ENCODE measurements at regions not wholly inside any gene's neighbourhood (a gene's known extent, or its start where the extent isn't known, plus 50 kb on each side); places are given as distances from the start of the nearest gene placed in this dataset.

- TF ChIP-seq EZH2phosphoT487 (IDR thresholded peaks at IDR 0.05; ENCODE audit: borderline replicate concordance, low read depth, low read length), result no peak
- TF ChIP-seq, protein P1, sequence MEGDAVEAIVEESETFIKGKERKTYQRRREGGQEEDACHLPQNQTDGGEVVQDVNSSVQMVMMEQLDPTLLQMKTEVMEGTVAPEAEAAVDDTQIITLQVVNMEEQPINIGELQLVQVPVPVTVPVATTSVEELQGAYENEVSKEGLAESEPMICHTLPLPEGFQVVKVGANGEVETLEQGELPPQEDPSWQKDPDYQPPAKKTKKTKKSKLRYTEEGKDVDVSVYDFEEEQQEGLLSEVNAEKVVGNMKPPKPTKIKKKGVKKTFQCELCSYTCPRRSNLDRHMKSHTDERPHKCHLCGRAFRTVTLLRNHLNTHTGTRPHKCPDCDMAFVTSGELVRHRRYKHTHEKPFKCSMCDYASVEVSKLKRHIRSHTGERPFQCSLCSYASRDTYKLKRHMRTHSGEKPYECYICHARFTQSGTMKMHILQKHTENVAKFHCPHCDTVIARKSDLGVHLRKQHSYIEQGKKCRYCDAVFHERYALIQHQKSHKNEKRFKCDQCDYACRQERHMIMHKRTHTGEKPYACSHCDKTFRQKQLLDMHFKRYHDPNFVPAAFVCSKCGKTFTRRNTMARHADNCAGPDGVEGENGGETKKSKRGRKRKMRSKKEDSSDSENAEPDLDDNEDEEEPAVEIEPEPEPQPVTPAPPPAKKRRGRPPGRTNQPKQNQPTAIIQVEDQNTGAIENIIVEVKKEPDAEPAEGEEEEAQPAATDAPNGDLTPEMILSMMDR (conservative IDR thresholded peaks at IDR 0.05; ENCODE audit: low read length), result no peak
These were observed 135.7 kb downstream of the INHBA start for GRCh38 chr7:41567031-41567730.
